Mucosa of rectum (tissue), 2 donors: ENCODE measurements at regions not wholly inside any gene's neighbourhood (a gene's known extent, or its start where the extent isn't known, plus 50 kb on each side); places are given as distances from the start of the nearest gene placed in this dataset.

ENCODE experiments used
- H3K27ac ChIP-seq, 2 donors: one replicate each; pipeline ENCODE4 v1.7.0; 2013; ENCODE audit warnings: inconsistent platforms in 2 of 2, low read depth in 2 of 2, low read length in 2 of 2
- H3K27me3 ChIP-seq, 2 donors: one replicate each; pipeline ENCODE4 v1.7.0; 2013; ENCODE audit warnings: low read length in 2 of 2; ENCODE audit not compliant: control insufficient read depth in 2 of 2, insufficient read depth in 2 of 2
- H3K36me3 ChIP-seq, 2 donors: one replicate each; pipeline ENCODE4 v1.7.0; 2013; ENCODE audit warnings: low read length in 2 of 2; ENCODE audit not compliant: control insufficient read depth in 2 of 2, insufficient read depth in 2 of 2
- H3K4me1 ChIP-seq, 2 donors: one replicate each; pipeline ENCODE4 v1.7.0; 2013; ENCODE audit warnings: low read length in 2 of 2, mild to moderate bottlenecking in 1 of 2; ENCODE audit not compliant: control insufficient read depth in 2 of 2, insufficient read depth in 2 of 2
- H3K4me3 ChIP-seq, 2 donors: one replicate each; pipeline ENCODE4 v1.7.0; 2013; ENCODE audit warnings: low read length in 2 of 2
- H3K9ac ChIP-seq, 2 donors: one replicate each; pipeline ENCODE4 v1.7.0; 2013; ENCODE audit warnings: low read length in 2 of 2, low read depth in 1 of 2, mild to moderate bottlenecking in 1 of 2
- H3K9me3 ChIP-seq, 2 donors: one replicate each; pipeline ENCODE4 v1.7.0; 2013; ENCODE audit warnings: low read length in 2 of 2; ENCODE audit not compliant: control insufficient read depth in 2 of 2
- donor health status: healthy.
- donor health status: Normal muscosa, but diverticular disease.

DNA sequence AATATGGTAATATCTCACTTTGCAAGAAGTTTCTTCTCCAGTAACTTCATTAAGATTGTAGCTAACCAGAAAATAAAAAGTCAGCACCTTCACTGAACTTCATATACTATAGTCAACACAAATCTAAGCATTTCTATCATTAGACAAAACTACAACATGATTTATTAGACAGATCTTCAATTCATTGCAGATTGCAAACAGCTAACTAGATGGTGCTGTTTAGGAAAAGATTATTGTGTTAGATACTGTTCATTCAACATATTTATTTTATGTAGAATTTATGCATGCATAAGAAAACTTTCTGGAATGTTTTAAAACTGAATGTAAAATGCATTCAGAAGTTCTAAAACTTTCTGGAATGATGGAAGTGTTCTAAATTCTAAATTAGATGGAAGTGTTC, 442.1 kb downstream of the HTR1B start:
- H3K4me3 ChIP-seq: no peak overlapping the region
- no peaks in the 10 kb centered on the region for H3K9me3 ChIP-seq
- H3K27ac ChIP-seq: no peak overlapping the region
- H3K27me3 ChIP-seq: no peaks in the 10 kb centered on the region
- H3K4me1 ChIP-seq: no peaks in the 10 kb centered on the region
- no peak overlapping the region for H3K9ac ChIP-seq
- no peaks in the 10 kb centered on the region for H3K36me3 ChIP-seq

DNA sequence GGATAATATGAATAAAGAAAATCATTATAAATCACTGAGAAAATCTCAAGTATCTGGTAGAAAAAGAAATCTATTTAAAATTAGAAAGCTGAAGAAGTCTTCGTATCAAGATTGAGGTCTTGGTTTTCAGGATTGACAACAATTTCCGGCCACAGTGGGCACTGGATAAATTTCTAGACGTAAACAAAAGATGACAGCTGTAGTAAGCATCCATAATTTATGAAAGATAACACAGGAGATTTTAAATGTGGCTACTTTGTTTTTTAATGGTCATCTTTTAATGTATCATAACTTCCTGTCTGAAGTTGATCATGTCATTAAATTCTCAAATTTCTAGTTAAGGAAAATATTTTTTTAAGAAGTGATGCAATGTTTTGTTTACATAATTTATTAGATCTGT, 444.2 kb downstream of the HTR1B start:
- no peaks in the 10 kb centered on the region for H3K4me1 ChIP-seq
- H3K9ac ChIP-seq: no peak overlapping the region
- no peaks in the 10 kb centered on the region for H3K27me3 ChIP-seq
- H3K36me3 ChIP-seq: no peaks in the 10 kb centered on the region
- no peak overlapping the region for H3K27ac ChIP-seq
- no peaks in the 10 kb centered on the region for H3K9me3 ChIP-seq
- no peak overlapping the region for H3K4me3 ChIP-seq

DNA sequence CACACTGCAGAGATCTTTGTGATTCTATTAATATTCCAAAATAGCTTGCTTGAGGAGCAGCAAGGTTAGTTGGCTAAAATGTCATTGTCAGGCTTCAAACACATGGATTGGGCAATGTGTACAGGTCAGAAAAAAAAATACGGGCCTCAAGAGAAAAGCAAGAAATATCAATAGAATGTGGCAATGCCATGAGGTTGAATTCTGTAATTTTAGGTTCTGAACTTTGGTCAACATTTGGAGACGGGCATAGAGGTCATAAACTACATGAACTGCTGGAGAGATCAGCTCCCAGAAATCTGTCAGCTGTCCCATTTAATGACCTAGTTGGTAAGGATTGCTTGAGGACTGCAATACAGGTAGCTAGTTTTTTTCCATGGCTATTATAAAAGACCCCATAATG, 445.8 kb downstream of the HTR1B start:
- Histone ChIP-seq H3K36me3 (no peaks in the 10 kb centered on the region), H3K27me3 (no peaks in the 10 kb centered on the region), H3K9ac (no peak overlapping the region), H3K27ac (no peak overlapping the region), H3K9me3 (peaks cover 0 to 3% of the 10 kb centered on the region in 2 donors), H3K4me3 (no peak overlapping the region), H3K4me1 (no peaks in the 10 kb centered on the region)

DNA sequence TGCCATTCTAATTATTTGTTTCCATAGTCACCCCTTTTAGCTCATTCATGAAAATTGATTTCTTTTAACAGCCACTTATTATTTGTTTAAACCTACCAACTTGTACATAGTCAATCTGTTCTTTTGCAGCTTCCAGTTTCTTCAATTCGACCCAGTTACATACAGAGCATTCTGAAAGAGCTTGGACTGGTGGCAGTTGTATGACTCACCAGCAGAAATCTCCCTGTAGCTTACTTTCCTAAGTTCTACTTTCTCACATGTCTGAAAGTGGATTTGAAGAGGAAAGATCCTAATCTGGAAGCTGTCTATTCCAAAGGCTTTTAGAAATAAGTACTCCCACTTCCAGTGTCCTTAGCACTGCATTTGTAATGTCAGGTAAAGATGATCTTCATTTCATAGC, 447.9 kb downstream of the HTR1B start:
- Histone ChIP-seq H3K4me1 (no peaks in the 10 kb centered on the region), H3K9me3 (peaks cover 0 to 3% of the 10 kb centered on the region in 2 donors), H3K9ac (no peak overlapping the region), H3K27me3 (no peaks in the 10 kb centered on the region), H3K36me3 (no peaks in the 10 kb centered on the region), H3K27ac (no peak overlapping the region), H3K4me3 (no peak overlapping the region)

DNA sequence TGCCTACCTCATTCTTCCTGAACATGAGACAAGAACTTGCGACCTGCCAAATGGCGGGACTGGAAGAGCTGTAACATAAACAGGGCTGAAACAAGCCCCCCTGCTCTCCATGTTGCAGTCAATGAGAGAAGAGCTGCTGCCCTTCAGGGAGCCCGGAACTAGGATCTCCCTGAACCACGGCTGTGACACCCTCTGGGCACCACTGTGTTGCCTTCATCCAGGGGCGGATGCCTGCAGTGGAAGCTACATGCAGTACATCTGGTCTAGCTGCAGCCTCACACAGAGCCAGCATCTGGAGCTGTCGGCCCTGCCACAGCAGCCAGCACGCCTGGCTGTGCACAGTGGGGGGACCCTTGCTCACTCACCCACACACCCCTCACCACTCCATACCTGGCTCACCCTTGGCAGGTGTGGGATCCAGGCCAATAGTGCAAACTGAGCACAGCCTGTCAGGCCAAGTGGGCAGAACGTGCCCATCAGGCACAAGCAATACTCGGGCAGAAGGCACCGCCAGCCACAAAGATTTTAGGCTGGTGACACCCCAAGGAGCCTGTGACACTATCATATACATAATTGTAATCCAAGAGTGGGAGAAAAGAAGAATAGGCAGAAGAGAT, 451.3 kb downstream of the HTR1B start:
- peaks cover 0 to 3% of the 10 kb centered on the region in 2 donors for H3K9me3 ChIP-seq
- no peak overlapping the region for H3K9ac ChIP-seq
- H3K4me3 ChIP-seq: no peak overlapping the region
- H3K4me1 ChIP-seq: no peaks in the 10 kb centered on the region
- H3K36me3 ChIP-seq: no peaks in the 10 kb centered on the region
- no peak overlapping the region for H3K27ac ChIP-seq
- H3K27me3 ChIP-seq: no peaks in the 10 kb centered on the region

DNA sequence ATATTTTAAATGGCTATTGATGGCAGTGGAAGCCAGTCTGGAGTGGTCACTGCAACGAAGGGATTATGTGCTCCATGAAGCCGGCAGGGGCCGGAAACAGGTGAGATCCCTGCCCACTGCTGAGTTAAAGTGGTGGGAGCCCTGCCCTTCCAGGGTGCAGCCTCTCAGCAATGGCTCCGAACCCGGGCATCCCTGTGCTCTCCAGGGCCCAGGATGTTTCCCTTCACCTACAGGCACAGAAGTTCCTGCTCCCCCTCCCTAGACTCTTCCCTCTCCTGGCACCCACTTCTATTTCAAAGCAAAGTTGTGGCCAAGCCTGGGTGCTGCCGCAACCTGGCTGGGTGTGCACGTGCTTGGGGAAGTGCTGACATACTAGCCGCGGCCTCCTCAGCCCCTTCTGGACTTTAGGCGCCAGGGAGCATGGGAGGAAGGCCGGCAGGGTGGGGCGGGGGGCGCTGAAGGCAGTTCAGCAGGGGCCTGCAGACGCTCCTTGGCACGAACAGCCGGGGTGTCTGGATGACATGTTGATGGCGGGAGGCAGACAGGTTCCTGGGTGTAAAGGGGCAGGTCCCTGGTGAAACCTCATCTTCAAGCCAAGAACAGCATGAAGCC, 452.3 kb downstream of the HTR1B start:
- no peak overlapping the region for H3K4me3 ChIP-seq
- H3K27ac ChIP-seq: no peak overlapping the region
- H3K36me3 ChIP-seq: no peaks in the 10 kb centered on the region
- H3K9me3 ChIP-seq: peaks cover 0 to 3% of the 10 kb centered on the region in 2 donors
- no peak overlapping the region for H3K9ac ChIP-seq
- H3K27me3 ChIP-seq: no peaks in the 10 kb centered on the region
- no peaks in the 10 kb centered on the region for H3K4me1 ChIP-seq

DNA sequence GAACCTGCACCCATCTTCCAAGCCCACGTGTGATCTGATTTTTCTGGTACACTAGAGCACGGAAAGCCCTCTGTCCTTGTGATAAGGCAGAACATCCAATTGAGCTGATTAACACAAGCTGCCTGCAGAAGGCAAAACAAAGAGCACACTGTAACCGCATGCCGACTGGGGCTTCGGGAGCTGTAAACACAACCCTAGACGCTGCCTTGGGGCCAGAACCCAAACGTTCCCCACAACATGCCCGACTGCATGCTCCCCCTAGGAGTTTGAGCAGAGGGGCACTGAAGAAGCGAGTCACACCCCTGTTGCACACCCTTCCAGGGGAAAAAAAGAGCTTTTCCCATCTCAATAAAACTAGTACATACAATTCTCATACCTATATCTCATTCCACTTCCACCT, 470.7 kb downstream of the HTR1B start:
- Histone ChIP-seq H3K27me3 (no peaks in the 10 kb centered on the region), H3K27ac (no peak overlapping the region)

DNA sequence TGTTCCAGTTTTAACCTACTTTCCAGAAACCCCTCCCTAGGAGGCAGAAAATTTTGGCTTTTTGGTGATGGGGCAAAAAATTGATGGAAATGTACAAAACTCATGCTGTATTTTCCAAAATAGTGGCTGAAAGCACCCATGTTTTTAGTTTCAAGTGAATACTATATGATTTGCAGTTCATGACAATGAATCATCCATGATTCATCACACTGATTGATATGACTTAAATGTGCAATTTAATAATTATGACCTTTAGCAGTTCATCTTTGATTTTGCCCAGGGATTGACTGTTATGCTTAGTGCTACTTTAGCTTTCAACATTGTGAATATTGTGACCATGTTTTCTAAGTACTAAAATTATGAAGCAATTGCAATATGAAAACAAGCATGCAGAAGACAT, 478.7 kb downstream of the HTR1B start:
- Histone ChIP-seq H3K4me3 (no peak overlapping the region), H3K27me3 (no peaks in the 10 kb centered on the region), H3K36me3 (no peaks in the 10 kb centered on the region), H3K9me3 (peaks cover 0 to 2% of the 10 kb centered on the region in 2 donors), H3K27ac (no peak overlapping the region), H3K4me1 (no peaks in the 10 kb centered on the region), H3K9ac (no peak overlapping the region)

More for the DNA sequence above, 470.7 kb downstream of the HTR1B start:
- H3K9ac ChIP-seq: no peak overlapping the region
- H3K4me1 ChIP-seq: no peaks in the 10 kb centered on the region
- no peak overlapping the region for H3K4me3 ChIP-seq
- H3K36me3 ChIP-seq: no peaks in the 10 kb centered on the region
- H3K9me3 ChIP-seq: peaks cover 0 to 1% of the 10 kb centered on the region in 2 donors

DNA sequence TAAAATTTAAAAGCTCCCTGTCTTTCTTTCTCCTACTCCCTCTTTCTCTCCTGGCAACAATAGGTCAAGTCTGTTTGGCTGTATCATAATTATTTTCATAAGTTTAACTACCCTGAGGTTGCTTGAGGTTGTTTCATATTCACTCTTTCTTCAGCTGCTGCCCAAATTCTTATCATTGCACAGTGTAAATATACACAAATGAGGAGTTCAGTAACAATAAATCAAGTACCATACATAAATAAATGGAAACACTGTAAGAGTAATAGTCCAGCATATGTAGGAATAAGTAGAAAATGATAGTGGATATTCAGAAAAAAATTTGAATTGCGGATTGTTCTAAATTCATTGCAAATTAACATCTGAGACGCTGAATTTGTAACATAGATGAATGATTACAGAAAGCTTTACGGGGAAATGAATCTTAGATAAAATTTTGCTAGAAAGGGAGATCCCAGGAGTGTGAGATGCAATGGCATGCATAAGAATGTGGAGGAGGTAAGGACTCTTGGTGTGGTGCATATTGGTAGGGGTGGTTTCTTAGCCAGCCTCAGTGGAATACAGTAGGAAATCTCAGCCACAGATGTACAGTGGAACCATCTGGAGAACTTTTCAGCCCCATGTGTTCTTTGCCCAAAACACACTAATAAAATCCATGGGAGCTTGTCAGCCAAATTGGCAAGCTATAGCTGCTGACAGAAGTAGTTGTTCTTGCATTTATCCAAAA, 480.7 kb downstream of the HTR1B start:
- H3K4me3 ChIP-seq: no peak overlapping the region
- peaks cover 0 to 2% of the 10 kb centered on the region in 2 donors for H3K9me3 ChIP-seq
- no peak overlapping the region for H3K27ac ChIP-seq
- H3K36me3 ChIP-seq: no peaks in the 10 kb centered on the region
- H3K4me1 ChIP-seq: no peaks in the 10 kb centered on the region
- H3K9ac ChIP-seq: no peak overlapping the region
- H3K27me3 ChIP-seq: no peaks in the 10 kb centered on the region

DNA sequence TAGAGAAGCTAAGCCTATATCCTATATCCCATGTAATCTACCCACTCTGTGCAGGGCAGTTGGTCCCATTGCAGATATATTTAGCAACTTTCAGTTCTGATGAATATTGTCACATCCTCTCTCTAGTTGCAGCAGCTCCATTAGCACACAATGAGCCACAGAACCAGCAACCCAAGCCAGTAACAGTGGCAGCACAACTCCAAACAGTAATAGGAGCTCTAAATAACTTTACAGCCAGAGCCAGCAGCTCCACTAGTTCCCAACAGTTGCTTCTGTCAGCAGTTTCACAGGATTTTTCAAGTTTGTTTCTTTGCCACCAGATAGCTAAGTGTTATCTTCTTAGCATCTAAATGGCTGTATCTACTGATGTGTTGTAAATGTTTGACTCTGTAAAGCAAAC, 490.8 kb downstream of the HTR1B start:
- no peaks in the 10 kb centered on the region for H3K4me1 ChIP-seq
- H3K4me3 ChIP-seq: no peak overlapping the region
- H3K36me3 ChIP-seq: no peaks in the 10 kb centered on the region
- H3K27me3 ChIP-seq: no peaks in the 10 kb centered on the region
- H3K9me3 ChIP-seq: no peaks in the 10 kb centered on the region
- no peak overlapping the region for H3K27ac ChIP-seq
- H3K9ac ChIP-seq: no peak overlapping the region
